GM19043 (cell line): ENCODE measurements at regions not wholly inside any gene's neighbourhood (a gene's known extent, or its start where the extent isn't known, plus 50 kb on each side); places are given as distances from the start of the nearest gene placed in this dataset.

ENCODE experiments used
- ATAC-seq: cut with Tn5 transposase; IDR thresholded peaks from one replicate; pipeline ENCODE4 v1.9.1; 2021; ENCODE audit warnings: low read depth; ENCODE audit not compliant: unreplicated experiment

- no peak for ATAC-seq
Observed at GRCh38 chr5:73375191-73375545, 73.4 kb downstream of the FOXD1 start.

- no peak for ATAC-seq
Observed at GRCh38 chr5:73374520-73375190, 73.9 kb downstream of the FOXD1 start.

GRCh38 chr5:73373814-73374510 lies 74.6 kb downstream of the FOXD1 start:
- ATAC-seq = no peak

- ATAC-seq = no peak
Observed at GRCh38 chr5:73370640-73371583, 77.7 kb downstream of the FOXD1 start.

- ATAC-seq = no peak
Observed at GRCh38 chr5:73370095-73370494, 78.5 kb downstream of the FOXD1 start.

- ATAC-seq = no peak
Observed at GRCh38 chr5:73369278-73369677, 79.3 kb downstream of the FOXD1 start.

- no peak for ATAC-seq
Observed at GRCh38 chr5:73367650-73368049, 80.9 kb downstream of the FOXD1 start.

GRCh38 chr5:73365990-73366667 lies 82.4 kb downstream of the FOXD1 start:
- no peak for ATAC-seq

GRCh38 chr5:73365301-73365853 lies 83.2 kb downstream of the FOXD1 start:
- ATAC-seq = no peak

- ATAC-seq = no peak
Observed at GRCh38 chr5:73363911-73364730, 84.5 kb downstream of the FOXD1 start.

- no peak for ATAC-seq
Observed at GRCh38 chr5:73359395-73359794, 89.2 kb downstream of the FOXD1 start.

GRCh38 chr5:73358366-73358765 lies 90.2 kb downstream of the FOXD1 start:
- ATAC-seq = no peak

GRCh38 chr5:73357576-73357975 lies 91.0 kb downstream of the FOXD1 start:
- ATAC-seq = no peak

- ATAC-seq = no peak
Observed at GRCh38 chr5:73355108-73355507, 93.5 kb downstream of the FOXD1 start.

- ATAC-seq = no peak
Observed at GRCh38 chr5:73354406-73354805, 94.2 kb downstream of the FOXD1 start.

GRCh38 chr5:73352649-73353230 lies 95.8 kb downstream of the FOXD1 start:
- ATAC-seq = no peak

- ATAC-seq = no peak
Observed at GRCh38 chr5:73352243-73352642, 96.3 kb downstream of the FOXD1 start.

GRCh38 chr5:73351593-73351992 lies 97.0 kb downstream of the FOXD1 start:
- no peak for ATAC-seq

- ATAC-seq = no peak
Observed at GRCh38 chr5:73346878-73347408, 101.6 kb downstream of the FOXD1 start.
